ENCODE measurements at regions not wholly inside any gene's neighbourhood (a gene's known extent, or its start where the extent isn't known, plus 50 kb on each side); places are given as distances from the start of the nearest gene placed in this dataset.

DNA sequence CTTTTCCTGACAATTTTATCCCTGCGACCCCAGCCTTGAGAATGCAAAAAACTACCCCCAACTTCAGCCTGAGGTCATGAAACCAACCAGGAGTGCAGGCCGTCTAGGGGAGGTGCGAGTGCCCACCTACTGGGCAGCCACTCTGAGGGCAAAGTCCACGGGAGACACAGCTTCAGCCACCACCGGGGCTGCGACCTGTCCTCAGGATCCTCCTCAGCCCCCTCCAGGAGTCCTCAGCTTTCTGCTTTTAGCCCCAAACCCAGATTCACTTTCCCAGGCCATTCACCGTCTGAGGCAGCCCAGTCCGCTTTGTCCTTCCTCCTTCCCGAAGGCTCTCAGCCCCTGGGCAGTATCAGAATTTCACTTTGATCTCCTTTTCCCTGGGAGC, 210.2 kb upstream of the TNP1 start:
- no peak for DNase-seq

DNA sequence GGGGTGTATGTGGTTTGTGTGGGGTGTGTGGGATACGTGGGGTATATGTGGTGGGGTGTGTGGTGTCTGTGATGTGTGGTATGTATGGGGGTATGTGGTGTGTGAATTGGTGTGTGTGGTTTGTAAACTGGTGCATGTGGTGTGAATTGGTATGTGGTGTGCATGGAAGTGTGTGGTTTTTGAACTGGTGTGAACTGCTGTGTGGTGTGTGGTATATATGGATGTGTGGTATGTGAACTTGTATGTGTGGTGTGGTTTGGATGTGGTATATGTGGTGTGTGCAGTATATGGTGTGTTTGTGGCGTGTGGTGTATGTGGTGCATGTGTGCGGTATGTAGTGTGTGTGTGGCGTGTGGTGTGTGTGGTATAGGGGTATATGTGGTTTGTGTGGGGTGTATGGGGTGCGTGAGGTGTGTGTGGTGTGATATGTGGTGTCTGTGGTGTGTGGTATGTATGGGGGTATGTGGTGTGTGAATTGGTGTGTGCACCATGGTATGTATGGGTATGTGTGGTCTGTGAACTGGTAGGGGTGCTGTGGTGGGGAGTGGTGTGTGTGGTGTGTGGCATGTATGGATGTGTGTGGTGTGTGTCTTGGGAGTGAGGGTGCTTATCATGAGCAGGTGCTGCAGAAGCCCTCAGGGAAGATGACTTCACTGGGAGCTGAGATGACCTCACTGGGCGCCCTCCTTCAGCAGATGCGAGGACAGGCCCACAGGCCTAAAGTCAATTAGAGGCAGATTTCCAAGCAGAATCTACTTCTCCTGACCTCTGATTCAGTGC, 209.6 kb upstream of the TNP1 start:
- no peak for DNase-seq

DNA sequence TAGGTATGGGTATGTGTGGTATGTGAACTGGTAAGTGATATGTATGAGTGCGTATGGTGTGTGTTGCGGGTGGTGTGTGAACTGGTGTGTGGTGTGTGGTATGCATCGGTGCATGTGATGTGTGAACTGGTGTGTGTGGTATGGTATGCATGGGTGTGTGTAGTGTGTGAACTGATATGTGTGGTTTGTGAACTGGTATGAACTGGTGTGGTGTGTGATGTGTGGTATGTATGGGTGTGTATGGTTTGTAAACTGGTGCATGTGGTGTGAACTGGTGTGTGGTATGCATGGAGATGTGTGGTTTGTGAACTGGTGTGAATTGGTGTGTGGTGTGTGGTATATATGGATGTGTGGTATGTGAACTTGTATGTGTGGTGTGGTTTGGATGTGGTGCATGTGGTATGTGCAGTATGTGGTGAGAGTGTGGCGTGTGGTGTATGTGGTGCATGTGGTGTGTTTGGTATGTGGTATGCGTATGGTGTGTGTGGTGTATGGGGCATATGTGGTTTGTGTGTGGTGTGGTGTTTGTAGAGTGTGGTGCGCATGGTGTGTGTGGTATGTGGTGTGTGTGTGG, 208.9 kb upstream of the TNP1 start:
- no peak for DNase-seq

DNA sequence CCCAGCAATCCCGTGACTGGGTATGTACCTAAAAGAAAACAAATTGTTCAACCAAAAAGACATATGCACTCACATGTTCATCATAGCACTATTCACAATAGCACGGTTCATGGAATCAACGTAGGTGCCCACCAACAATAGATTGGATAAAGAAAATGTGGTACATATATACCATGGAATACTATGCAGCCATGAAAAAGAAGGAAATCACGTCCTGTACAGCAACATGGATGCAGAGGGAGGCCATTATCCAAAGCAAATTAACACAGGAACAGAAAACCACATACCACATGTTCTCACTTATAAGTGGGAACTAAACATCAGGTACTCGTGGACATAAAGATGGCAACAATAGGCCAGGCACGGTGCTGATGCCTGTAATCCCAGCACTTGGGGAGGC, 207.9 kb upstream of the TNP1 start:
- DNase-seq: no peak

DNA sequence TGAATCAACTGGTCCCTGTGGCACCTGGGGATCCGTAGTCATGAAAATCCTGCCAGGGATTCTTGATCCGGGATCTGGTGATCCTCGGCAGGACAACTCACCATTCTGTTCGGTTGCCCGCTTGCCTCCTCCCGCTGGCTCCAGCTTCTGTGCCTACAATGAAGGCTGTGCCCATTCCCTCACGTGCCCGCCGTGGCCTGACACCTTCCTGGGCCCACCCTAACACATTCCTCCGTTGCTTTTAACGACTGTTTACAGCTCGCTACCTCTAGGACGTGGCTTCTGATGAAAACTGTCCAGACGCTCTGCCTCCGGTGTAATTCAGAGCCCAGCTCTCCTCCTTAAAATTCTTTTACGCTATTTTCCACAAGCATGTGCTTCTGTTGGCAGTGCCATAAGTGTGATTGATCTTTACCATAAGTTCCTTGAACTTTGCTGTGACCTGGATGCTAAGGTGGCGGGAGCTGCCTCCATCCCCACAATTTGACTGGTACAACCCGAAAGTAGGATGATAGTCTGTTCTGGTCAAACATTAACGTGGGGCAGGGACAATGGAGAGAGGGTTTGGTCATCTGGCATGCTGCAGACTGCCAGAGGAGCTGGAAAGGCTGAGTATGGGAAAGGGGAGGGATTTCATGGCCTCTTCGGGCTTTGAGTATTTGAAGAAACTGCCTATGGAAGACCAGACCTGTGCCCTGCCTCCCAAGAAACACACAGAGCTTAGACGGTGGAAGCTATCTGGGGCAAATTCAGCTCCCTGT, 206.8 kb upstream of the TNP1 start:
- DNase-seq: no peak

DNA sequence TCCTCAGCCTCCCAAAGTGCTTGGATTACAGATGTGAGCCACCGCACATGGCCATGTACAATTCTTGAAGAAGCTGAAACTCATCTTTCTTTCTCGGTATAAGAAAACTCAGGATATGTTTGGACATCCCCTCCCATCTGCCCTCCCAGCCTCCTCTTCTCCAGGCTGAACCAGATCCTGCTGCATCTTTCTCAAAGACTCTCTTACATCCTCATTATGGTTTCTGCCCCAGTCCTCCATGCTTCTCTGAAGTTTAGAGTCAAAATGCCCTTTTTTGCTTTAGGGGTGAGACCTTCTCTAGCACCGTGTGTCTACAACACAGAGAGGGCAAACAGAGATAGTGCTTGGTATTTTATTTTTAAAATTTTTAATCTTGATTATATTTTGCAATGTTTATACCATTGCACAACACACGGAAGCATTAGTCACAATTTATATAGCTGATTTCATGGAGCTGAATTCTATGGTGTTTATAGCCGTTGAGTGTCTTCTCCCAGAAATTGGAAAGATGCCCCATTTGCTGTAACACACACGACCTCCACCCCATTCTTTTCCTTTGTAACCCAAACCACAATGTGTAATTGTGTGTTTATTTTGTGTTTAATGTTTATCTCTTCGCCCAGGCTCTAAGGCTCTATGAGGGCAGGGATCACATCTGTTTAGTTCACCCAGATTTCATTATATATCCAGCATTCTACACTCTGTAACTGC, 206.0 kb upstream of the TNP1 start:
- no peak for DNase-seq

DNA sequence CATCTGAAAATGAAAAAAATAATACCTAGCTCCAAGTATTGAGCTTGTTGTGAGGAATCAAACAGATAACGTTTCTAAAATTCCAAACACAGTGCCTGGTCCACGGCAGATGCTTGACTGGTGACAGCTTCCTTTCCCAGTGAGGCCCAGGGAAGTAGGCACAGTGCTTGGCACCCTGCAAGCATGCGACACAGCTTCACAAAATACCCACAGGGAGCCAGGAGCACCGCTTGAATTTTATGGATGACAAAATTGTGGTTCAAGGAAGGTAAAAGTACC, 205.1 kb upstream of the TNP1 start:
- DNase-seq: no peak

DNA sequence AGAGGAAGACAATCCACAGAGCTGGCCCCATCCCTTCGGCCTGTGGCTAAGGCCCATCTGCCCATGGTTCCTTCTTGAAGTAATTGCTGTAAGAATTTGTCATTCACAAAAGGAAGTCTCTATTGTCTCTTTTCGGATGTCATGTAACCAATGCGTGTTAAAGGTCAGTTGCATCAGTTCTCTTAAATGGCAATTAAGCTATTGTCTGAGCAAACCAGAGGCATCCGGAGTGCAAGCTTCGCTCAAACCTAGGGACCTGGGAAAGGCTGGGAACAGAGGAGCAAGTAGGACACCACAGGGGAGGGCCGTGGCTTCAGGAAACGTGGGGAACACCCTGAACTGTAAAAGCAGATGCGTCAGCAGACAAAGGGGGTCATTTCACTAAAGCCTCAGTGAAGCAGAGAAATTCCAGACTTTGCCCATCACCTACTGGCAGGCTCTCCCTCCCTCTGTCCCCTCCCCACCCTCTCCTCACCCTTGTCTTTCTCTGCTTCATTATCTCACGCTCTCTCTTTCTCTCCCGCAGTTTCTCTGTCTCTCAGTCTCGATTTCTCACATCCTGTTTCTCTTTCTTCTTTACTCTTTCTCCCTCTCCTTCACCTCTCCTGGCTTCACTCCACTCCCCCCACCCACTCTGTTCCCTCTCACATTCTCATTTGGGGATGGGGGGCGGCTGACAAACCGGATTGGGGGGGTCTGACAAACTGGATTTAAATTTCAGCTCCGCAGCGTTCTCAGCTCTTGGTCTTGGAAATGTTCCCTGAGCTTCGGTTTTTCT, 204.6 kb upstream of the TNP1 start:
- no peak for DNase-seq

DNA sequence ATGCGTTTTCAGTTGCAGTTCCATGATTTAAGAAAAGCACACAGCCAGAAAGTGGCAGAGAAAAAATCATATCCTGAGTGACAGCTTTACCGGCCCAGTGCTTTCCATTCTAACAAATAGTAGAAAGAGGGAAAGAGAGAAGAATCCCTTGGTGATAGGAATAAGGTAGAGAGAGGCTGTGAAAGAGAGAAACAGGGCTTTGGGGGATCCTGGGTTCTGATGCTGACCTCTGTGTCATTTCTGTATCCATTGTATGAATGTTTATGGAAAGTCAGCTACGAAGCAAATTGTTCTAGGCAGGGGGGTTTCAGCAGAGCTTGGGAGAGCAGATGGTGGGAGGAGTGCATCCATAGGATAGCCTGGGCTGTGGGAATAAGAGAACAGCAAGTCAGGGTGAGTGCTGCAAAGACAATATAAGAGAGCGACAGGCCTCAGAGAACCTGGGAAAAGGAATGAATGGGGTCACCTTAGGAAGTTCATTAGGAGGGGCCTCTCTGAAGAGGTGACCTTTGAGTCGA, 203.4 kb upstream of the TNP1 start:
- no peak for DNase-seq

DNA sequence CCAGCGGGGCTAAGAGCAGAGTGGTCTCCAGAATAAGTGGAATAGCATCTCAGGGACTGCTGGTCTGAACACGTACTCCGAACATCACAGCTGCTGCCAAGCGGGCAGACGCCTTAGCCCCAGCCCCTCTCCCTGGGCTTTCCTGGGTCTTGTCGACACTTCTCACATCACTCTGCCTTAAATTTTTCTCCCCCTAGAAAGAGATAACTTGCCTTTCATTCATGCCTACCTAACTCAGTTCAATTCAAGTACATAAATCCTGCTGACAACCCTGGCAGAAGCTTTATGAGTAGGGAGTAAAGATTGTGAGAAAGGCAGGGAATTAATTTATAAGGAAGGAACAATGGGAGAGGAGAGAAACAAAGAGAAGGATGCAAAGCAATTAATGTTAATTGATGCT, 202.9 kb upstream of the TNP1 start:
- DNase-seq: no peak

DNA sequence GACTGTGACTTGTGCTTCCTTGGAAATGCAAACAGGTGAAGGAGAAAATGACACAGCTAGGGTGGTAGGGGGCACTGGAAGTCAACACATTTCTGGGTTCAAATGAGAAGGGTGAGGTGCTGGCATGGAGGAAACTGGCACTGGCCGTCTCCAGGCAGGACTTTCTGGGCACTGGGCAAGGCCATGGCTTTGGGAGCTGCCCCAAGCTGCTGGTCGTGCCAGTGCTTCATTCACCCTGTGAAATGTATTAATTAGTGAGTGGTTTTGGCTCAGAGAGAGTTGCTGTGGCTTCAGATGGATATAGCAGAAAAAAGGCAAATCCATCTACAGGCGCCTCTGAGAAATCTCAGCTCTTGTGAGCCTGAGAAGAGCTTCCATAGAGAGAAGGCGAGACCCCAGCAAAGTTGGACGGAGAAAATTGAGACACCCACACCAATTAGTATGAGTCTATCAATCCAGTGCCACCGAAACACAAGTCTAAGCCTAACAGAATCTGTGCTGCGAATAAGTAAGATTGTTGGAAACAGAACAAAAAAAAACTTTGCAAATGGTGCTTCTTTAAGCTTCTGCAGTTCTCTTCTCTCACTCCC, 202.1 kb upstream of the TNP1 start:
- DNase-seq: peak in 30 of 56 donors; percentile 1 to 70 (median 30)

DNA sequence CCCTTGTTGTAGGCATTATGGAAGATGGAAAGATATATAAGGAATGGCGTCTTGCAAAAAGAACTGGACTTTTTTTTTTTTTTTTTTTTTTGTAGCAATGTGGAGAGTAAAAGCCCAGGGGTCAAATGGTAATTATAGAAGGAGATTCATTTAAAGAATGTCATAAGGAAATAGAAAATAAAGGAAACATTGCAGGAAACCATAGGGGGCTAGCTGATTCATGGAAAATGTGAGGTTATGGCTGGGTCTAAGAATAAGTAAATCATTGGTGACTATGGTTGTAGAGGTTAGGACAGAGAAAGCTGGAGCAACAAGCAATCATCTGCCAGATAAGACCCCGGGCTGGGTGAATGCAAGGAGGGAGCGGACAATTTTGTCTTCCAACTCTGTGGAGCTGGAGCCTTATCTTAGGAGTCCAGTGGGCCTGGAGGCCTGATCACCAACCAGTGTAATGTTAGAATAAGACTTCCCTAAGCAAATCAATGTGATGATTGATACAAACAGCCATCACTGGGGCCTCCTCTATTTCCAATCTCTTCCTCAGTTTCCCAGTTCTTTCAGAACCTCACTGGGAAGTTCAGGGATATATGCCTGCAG, 201.2 kb upstream of the TNP1 start:
- no peak for DNase-seq

DNA sequence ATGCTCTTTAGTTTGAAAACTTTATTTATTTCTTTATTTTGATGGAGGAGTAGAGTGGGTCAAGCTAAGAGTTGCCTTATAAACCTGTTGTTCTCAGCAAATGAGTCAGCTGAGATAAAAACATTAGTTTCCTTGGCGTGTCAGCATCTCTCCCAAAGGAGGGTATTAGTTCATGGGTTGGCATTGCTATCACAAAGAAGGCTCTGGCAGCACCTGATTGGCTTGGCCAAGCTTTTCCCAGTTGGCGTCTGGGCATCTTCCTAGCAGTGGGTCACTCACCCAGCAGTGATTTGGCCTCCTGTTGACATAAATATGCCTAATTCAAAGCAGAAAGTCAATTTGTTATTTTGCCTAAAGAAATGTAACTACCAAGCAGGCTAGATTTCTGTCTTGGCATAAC, 200.7 kb upstream of the TNP1 start:
- DNase-seq: no peak

DNA sequence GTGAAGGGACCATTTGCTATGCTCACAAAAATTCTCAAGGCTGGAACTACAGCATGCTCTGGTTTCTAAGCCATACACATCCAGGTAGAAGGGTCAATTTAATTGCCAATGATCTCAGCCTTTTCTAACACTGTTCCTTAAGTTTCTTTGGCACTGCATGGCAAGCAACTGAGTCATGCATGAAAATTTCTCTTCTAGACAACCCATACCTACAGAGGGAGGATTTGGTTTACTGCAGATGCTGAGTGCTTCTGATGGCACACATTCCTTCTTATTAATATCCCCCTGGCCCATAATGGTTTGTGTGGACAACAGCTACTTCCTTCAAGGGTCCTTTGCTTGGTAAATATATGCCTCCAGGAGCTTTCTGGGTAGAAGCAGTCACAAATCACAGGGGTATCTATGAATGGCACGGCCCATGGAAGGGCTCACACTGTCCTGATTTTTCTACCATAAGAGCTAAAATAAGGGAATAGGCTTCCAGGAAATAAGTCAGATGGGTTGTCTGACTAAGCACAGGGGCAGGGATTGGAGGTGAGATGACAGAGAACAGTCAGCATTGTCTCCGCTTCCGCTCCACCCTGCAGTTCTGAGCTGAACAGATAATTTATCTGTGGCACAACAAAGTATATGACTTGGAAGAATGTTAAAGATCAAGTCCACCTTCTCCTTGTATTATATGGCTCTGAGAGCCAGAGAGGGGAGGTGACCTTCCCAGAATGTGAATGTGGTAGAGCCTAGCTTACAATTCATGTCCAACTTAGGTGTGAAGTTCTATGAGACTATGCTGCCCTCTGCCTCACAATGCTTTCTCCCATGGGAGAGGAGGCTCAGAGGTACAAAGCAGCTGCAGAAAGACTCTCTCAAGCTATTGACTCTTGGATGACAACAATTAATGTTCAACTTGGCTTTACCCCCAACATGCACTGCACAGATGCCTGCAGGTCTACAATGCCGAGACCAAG, 199.2 kb upstream of the TNP1 start:
- no peak for DNase-seq

DNA sequence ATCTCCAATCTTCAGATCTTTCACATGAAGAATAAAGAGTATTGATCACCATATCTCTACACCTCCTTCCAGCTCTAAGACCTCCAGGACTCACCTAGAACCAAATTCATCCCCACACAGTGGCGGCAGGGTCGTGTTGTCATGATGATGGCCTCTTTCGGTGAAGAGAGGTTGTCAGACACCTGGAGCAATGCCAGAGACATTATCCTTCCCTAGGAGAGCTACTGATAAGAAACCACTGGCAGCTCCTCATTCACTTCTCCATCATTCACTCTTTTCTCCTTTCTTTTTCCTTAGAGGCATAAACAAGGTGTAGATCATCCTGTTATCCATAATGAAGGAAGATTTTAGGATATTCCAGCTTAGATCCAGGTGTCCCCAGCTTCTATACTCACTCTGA, 197.9 kb upstream of the TNP1 start:
- no peak for DNase-seq

DNA sequence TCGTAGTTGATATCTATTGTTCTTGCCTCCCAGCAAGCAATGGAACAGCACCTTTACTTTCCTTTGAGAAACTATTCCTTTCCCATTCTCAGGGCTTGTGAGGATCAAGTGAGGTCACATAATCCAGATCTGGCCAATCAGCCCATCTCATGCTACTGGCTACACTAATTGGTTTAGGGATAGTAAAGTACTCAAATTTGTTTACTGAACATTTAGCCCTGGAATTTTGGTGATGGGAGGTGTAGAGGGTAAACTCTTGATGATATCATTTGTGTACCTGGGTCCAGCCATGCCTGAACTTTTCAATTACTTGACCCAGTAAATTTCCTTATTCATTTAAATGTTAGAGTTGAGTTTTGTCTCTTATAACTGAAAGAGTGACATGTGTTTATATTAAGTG, 195.8 kb upstream of the TNP1 start:
- no peak for DNase-seq

DNA sequence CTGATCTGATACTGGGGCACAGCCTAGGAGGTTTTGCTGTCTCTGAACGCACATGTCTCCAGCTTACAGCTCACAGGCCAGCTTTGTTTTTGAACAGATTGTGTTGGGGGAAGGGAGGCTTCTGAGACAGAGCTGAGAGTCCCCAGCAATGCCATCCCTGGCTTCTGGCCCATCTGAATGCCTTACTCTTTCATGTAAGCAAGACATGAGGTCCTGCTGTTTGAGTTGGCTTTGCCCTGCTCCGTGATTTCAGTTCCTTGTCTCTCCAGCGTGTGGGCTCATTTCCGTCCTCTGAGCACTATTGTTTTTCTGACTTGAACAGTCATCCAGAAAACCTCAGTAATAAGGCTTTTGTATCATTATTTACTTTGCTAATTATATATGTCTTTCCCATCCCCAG, 194.9 kb upstream of the TNP1 start:
- peak in 1 of 56 donors; percentile 1 for DNase-seq

DNA sequence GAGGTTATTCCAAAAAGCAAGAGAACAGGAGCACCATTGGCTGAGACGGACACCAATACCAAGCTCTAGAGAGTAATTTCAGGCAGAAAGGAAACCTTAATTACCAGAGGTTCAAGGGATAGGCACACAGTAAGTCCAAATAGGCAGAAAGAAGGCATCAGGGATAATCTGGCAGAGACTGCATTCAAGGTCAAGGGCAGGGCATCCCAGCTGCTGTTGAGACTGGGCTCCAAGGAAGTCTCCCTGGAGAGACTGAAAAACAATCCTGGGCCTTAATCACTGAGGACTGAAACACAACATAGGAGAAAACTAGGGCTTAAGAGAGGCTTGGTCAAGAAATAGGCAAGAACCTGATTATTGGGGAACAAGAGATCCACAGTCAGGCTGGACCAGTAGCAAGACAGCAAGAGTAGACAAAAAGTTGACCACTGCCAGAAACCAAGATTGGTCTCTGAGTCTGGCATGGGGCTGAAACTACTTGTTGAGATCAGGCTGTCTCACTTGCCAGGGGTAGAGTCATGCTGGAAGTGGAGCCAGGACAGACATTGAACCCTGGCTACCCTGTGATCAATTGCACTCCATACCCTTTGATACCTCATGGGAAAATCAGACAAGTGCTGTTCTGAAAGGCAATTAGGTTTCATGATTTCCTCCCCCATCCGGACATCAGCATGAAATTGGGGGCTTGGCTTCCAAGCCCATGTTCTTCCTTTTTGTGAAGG, 193.2 kb upstream of the TNP1 start:
- DNase-seq: no peak

DNA sequence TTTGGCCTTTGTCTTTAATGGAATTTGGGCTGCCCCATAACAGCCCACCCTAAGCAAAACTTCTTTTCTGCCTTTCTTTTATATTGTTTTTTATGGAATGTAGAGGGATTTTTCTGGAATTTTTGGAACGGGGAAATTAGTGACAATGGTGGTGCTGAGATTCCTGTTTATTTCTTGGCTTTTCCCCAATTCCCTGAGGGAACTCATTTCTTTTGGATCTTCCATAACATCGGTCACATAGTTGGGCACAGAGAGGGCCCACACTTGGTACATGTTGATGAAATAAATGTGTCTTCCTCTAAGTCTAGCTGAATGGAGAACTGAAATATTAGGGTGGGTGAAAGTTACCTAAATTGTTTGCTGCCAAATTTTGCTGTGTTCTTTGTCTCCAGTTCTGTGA, 191.6 kb upstream of the TNP1 start:
- no peak for DNase-seq

All from nucleus accumbens (tissue), 56 donors.